CD4-positive, alpha-beta T cell (primary cell): ENCODE measurements at regions not wholly inside any gene's neighbourhood (a gene's known extent, or its start where the extent isn't known, plus 50 kb on each side); places are given as distances from the start of the nearest gene placed in this dataset.

Source experiments
- ATAC-seq: fragments of 200-7000 bp; cut with Tn5 transposase; one replicate; pipeline ENCODE4 v1.10.0; 2022; ENCODE audit warnings: mild to moderate bottlenecking; ENCODE audit not compliant: poor library complexity
- CTCF ChIA-PET: fragments of 350-600 bp; sonication (Branson Sonifier 250); formaldehyde crosslinking; loops from one replicate; lab custom pipeline; 2021; ENCODE audit warnings: antibody characterized with exemption, inconsistent platforms; lab: Charles Lee
- POLR2A ChIA-PET: fragments of 350-600 bp; sonication (Branson Sonifier 250); formaldehyde crosslinking; loops from one replicate; lab custom pipeline; 2021; ENCODE audit warnings: antibody characterized with exemption, inconsistent platforms; lab: Charles Lee
- DNase-seq, 14 experiments: peaks; one replicate each; pipeline ENCODE4 v3.0.0-alpha.2; 2013 to 2020; ENCODE audit warnings: mixed read lengths in 2 of 14
- H3K27ac ChIP-seq, 2 donors: one replicate each; pipeline versions ENCODE4 v1.5.1 to v1.7.0; 2013; ENCODE audit warnings: low read length in 2 of 2, low read depth in 1 of 2, mild to moderate bottlenecking in 1 of 2
- H3K27me3 ChIP-seq, 2 experiments: 1 replicate in 1 of 2; 2 replicates in 1 of 2; pipeline versions ENCODE4 v1.6.1 to v1.7.0; 2013; ENCODE audit warnings: low read length in 2 of 2, control low read depth in 1 of 2, mild to moderate bottlenecking in 1 of 2, moderate library complexity in 1 of 2; ENCODE audit not compliant: insufficient read depth in 2 of 2, control insufficient read depth in 1 of 2
- H3K36me3 ChIP-seq: one replicate; pipeline ENCODE4 v1.6.1; 2013; ENCODE audit warnings: low read length, control low read depth; ENCODE audit not compliant: insufficient read depth
- H3K4me1 ChIP-seq: one replicate; pipeline ENCODE4 v1.6.1; 2013; ENCODE audit warnings: low read length, control low read depth; ENCODE audit not compliant: insufficient read depth
- H3K4me3 ChIP-seq: one replicate; pipeline ENCODE4 v1.5.1; 2013; ENCODE audit warnings: mild to moderate bottlenecking, low read length, moderate library complexity
- H3K9me3 ChIP-seq, 2 experiments: 1 replicate in 1 of 2; 2 replicates in 1 of 2; pipeline versions ENCODE4 v1.6.1 to v1.7.0; 2013; ENCODE audit warnings: low read length in 2 of 2, mild to moderate bottlenecking in 2 of 2, control low read depth in 1 of 2, moderate library complexity in 1 of 2; ENCODE audit not compliant: control insufficient read depth in 1 of 2, insufficient read depth in 1 of 2
- H3K27ac Mint-ChIP-seq: one replicate; pipeline ENCODE4 v1.8.0; 2020; ENCODE audit warnings: mixed read lengths
- H3K27me3 Mint-ChIP-seq: one replicate; pipeline ENCODE4 v1.8.0; 2021; ENCODE audit warnings: mixed read lengths
- H3K36me3 Mint-ChIP-seq: one replicate; pipeline ENCODE4 v1.8.0; 2021; ENCODE audit warnings: low read depth, mixed read lengths
- H3K4me1 Mint-ChIP-seq: one replicate; pipeline ENCODE4 v1.8.0; 2021; ENCODE audit warnings: low read depth, mixed read lengths
- H3K4me3 Mint-ChIP-seq: one replicate; pipeline ENCODE4 v1.8.0; 2020; ENCODE audit warnings: mild to moderate bottlenecking, mixed read lengths
- H3K9me3 Mint-ChIP-seq: one replicate; pipeline ENCODE4 v1.8.0; 2020; ENCODE audit warnings: mixed read lengths
- intact Hi-C, 2 experiments: fragments of 100-400 bp; cut with DNase I in 1 of 2; cut with micrococcal nuclease in 1 of 2; formaldehyde crosslinking; loops; one replicate each; pipeline versions ENCODE4 v1.15.1 to v1.9.0; 2023 to 2025; cut with DNase I, micrococcal nuclease
- TF ChIP-seq, protein P1 (sequence below): fragments of 200-600 bp; IDR thresholded peaks from one replicate; pipeline ENCODE4 v1.8.0; 2022; ENCODE audit warnings: antibody characterized with exemption, mild to moderate bottlenecking

DNA sequence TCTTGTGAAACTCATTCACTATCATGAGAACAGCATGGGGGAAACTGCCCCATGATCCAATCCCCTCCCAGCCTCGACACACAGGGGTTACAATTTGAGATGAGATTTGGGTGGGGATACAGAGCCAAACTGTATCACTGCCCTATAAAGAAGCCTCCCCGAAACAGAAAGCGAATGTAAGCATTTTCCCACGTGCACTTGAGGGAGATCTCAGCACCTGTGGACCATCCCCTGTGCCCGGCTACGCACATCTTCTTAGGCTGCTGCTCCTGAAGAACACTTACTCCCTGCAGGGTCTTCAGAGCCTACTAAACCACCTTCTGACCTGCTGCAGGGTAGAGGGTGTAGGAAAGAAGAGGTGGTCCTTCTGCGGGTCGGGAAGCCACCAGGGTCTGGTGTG is 410.2 kb upstream of the IRX2 start:
- POLR2A ChIA-PET, result no interaction called here
- H3K27ac ChIP-seq, result no peak overlapping the region
- H3K9me3 ChIP-seq, result peaks cover 0 to 29% of the 10 kb centered on the region in 2 experiments
- H3K4me3 ChIP-seq, result no peak overlapping the region
- TF ChIP-seq, protein P1, sequence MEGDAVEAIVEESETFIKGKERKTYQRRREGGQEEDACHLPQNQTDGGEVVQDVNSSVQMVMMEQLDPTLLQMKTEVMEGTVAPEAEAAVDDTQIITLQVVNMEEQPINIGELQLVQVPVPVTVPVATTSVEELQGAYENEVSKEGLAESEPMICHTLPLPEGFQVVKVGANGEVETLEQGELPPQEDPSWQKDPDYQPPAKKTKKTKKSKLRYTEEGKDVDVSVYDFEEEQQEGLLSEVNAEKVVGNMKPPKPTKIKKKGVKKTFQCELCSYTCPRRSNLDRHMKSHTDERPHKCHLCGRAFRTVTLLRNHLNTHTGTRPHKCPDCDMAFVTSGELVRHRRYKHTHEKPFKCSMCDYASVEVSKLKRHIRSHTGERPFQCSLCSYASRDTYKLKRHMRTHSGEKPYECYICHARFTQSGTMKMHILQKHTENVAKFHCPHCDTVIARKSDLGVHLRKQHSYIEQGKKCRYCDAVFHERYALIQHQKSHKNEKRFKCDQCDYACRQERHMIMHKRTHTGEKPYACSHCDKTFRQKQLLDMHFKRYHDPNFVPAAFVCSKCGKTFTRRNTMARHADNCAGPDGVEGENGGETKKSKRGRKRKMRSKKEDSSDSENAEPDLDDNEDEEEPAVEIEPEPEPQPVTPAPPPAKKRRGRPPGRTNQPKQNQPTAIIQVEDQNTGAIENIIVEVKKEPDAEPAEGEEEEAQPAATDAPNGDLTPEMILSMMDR, result no peak
- Mint-ChIP-seq H3K4me1 (no peaks in the 10 kb centered on the region), H3K36me3 (no peaks in the 10 kb centered on the region), H3K9me3 (peaks cover 5% of the 10 kb centered on the region), H3K27me3 (no peaks in the 10 kb centered on the region), H3K27ac (no peak overlapping the region), H3K4me3 (no peak overlapping the region)
- no peaks in the 10 kb centered on the region for H3K4me1 ChIP-seq
- no peaks in the 10 kb centered on the region for H3K27me3 ChIP-seq
- intact Hi-C loops, result no loop called here
- DNase-seq (no peak), ATAC-seq (no peak)
- CTCF ChIA-PET, result no interaction called here
- H3K36me3 ChIP-seq, result no peaks in the 10 kb centered on the region

DNA sequence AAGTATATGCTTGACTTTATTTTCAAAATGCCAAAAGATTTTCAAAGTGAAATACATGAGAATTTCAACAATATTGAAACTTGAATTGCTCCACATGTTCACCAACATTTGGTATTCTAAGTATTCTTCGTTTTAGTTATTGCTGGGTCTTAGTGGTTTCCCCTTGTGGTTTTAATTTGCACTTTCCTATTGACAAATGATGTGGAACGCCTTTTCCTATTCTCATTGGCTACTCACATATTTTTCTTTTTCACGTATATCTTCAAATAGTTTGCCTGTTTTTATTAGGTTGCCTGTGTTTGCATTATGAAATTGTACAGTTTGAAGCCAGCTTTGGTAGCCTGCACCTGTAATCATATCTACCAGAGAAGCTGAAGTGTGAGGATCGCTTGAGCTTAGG is 405.7 kb upstream of the IRX2 start:
- ATAC-seq (no peak), DNase-seq (no peak)
- Histone ChIP-seq H3K9me3 (peaks cover 0 to 28% of the 10 kb centered on the region in 2 experiments), H3K36me3 (no peaks in the 10 kb centered on the region), H3K27ac (no peak overlapping the region), H3K4me3 (no peak overlapping the region), H3K4me1 (no peaks in the 10 kb centered on the region), H3K27me3 (no peaks in the 10 kb centered on the region)
- Mint-ChIP-seq H3K9me3 (no peaks in the 10 kb centered on the region), H3K27me3 (peaks cover 4% of the 10 kb centered on the region), H3K27ac (no peak overlapping the region), H3K36me3 (no peaks in the 10 kb centered on the region), H3K4me3 (no peak overlapping the region), H3K4me1 (no peaks in the 10 kb centered on the region)
- intact Hi-C loops, result no loop called here
- CTCF ChIA-PET, result no interaction called here
- TF ChIP-seq, protein P1, result no peak
- POLR2A ChIA-PET, result no interaction called here

DNA sequence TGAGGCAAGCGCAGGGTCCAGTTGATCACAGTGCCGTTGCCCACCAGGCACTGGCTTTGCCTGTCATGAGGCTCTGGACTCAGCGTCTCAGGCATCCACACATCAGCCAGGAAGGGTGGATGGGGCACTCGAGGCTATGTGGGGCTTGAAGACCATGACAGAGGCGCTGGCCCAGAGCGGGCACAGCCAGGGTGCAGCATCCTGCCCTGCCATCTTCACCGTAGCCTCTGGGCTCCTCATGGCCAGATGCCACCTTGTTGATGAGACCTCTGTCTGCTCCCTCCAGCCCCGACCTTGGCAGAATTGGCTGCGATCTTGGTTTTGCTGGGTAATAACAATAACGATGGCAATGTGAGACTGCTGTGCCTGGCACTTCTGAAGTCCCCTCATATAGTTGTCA is 404.2 kb upstream of the IRX2 start:
- ChIA-PET CTCF (no interaction called here), POLR2A (no interaction called here)
- TF ChIP-seq, protein P1, result no peak
- no peaks in the 10 kb centered on the region for H3K27me3 ChIP-seq
- H3K9me3 ChIP-seq, result peaks cover 0 to 34% of the 10 kb centered on the region in 2 experiments
- no peak overlapping the region for H3K4me3 ChIP-seq
- ATAC-seq, result no peak
- DNase-seq, result no peak
- no peaks in the 10 kb centered on the region for H3K36me3 ChIP-seq
- no peak overlapping the region for H3K27ac ChIP-seq
- Mint-ChIP-seq H3K9me3 (no peaks in the 10 kb centered on the region), H3K27ac (no peak overlapping the region), H3K27me3 (peaks cover 6% of the 10 kb centered on the region), H3K36me3 (no peaks in the 10 kb centered on the region), H3K4me3 (no peak overlapping the region), H3K4me1 (no peaks in the 10 kb centered on the region)
- no peaks in the 10 kb centered on the region for H3K4me1 ChIP-seq
- intact Hi-C loops, result no loop called here
